H9 (cell line): ENCODE measurements at regions not wholly inside any gene's neighbourhood (a gene's known extent, or its start where the extent isn't known, plus 50 kb on each side); places are given as distances from the start of the nearest gene placed in this dataset.
"Not testable (repeated sequence)": the region's sequence is repeated elsewhere in the genome, so short reads cannot be mapped to it uniquely, and the experiment has no call there.

Experiments
- DNase-seq: peaks from one replicate; pipeline ENCODE4 v3.0.0-alpha.2; 2017
- H2AFZ ChIP-seq: one replicate; pipeline ENCODE4 v1.6.1; 2013; ENCODE audit warnings: mild to moderate bottlenecking, low read length, control low read depth, moderate library complexity
- H2AK5ac ChIP-seq: 2 replicates; pipeline ENCODE4 v1.6.1; 2013; ENCODE audit warnings: low read length, control low read depth, mixed read lengths; ENCODE audit not compliant: insufficient read length
- H2BK120ac ChIP-seq: one replicate; pipeline ENCODE4 v1.6.1; 2013; ENCODE audit warnings: low read depth, mild to moderate bottlenecking, low read length, control low read depth, inconsistent platforms; ENCODE audit not compliant: poor library complexity, severe bottlenecking
- H2BK12ac ChIP-seq: 2 replicates; pipeline ENCODE4 v1.6.1; 2013; ENCODE audit warnings: low read length, control low read depth, mixed read lengths, low read depth; ENCODE audit not compliant: insufficient read length
- H2BK15ac ChIP-seq: 2 replicates; pipeline ENCODE4 v1.6.1; 2013; ENCODE audit warnings: low read depth, low read length, control low read depth
- H2BK20ac ChIP-seq: one replicate; pipeline ENCODE4 v1.6.1; 2013; ENCODE audit warnings: low read depth, mild to moderate bottlenecking, low read length, control low read depth, inconsistent platforms; ENCODE audit not compliant: poor library complexity, severe bottlenecking
- H2BK5ac ChIP-seq: 2 replicates; pipeline ENCODE4 v1.6.1; 2013; ENCODE audit warnings: low read length, control low read depth, mixed read lengths; ENCODE audit not compliant: insufficient read length
- H3K14ac ChIP-seq: 2 replicates; pipeline ENCODE4 v1.6.1; 2013; ENCODE audit warnings: low read length, control low read depth; ENCODE audit not compliant: insufficient read depth
- H3K18ac ChIP-seq: 2 replicates; pipeline ENCODE4 v1.6.1; 2013; ENCODE audit warnings: low read depth, mild to moderate bottlenecking, mixed read lengths, low read length, control low read depth; ENCODE audit not compliant: insufficient read length
- H3K23ac ChIP-seq: 2 replicates; pipeline ENCODE4 v1.6.1; 2013; ENCODE audit warnings: low read length, control low read depth, mixed read lengths, low read depth; ENCODE audit not compliant: insufficient read length
- H3K23me2 ChIP-seq: 2 replicates; pipeline ENCODE4 v1.6.1; 2013; ENCODE audit warnings: low read depth, mild to moderate bottlenecking, mixed read lengths, low read length, control low read depth; ENCODE audit not compliant: insufficient read length, poor library complexity, severe bottlenecking
- H3K27ac ChIP-seq: 2 replicates; pipeline ENCODE4 v1.5.1; 2013; ENCODE audit warnings: low read length, control low read depth, mixed read lengths, low read depth; ENCODE audit not compliant: insufficient read length
- H3K27me3 ChIP-seq: 2 replicates; pipeline ENCODE4 v1.6.1; 2013; ENCODE audit warnings: low read length, control low read depth, inconsistent platforms; ENCODE audit not compliant: insufficient read depth
- H3K4ac ChIP-seq: 2 replicates; pipeline ENCODE4 v1.6.1; 2013; ENCODE audit warnings: low read depth, mild to moderate bottlenecking, control low read depth, inconsistent platforms, low read length, moderate library complexity
- H3K4me1 ChIP-seq: 2 replicates; pipeline ENCODE4 v1.6.1; 2013; ENCODE audit warnings: low read length, control low read depth, inconsistent platforms; ENCODE audit not compliant: insufficient read depth
- H3K4me2 ChIP-seq: 2 replicates; pipeline ENCODE4 v1.6.1; 2013; ENCODE audit warnings: low read length, control low read depth, mixed read lengths; ENCODE audit not compliant: insufficient read length, insufficient read depth
- H3K56ac ChIP-seq: 2 replicates; pipeline ENCODE4 v1.6.1; 2013; ENCODE audit warnings: low read depth, mild to moderate bottlenecking, mixed read lengths, low read length, control low read depth; ENCODE audit not compliant: insufficient read length
- H3K79me1 ChIP-seq: 2 replicates; pipeline ENCODE4 v1.6.1; 2013; ENCODE audit warnings: low read depth, mild to moderate bottlenecking, moderate library complexity, low read length, control low read depth, inconsistent platforms; ENCODE audit not compliant: insufficient read depth, poor library complexity, severe bottlenecking
- H3K79me2 ChIP-seq: 2 replicates; pipeline ENCODE4 v1.6.1; 2013; ENCODE audit warnings: low read length, control low read depth, inconsistent platforms; ENCODE audit not compliant: insufficient read depth
- H3K9ac ChIP-seq: 2 replicates; pipeline ENCODE4 v1.6.1; 2013; ENCODE audit warnings: low read length, control low read depth, mixed read lengths; ENCODE audit not compliant: insufficient read length; ENCODE audit errors: extremely low read depth
- H3K9me3 ChIP-seq: one replicate; pipeline ENCODE4 v1.6.1; 2013; ENCODE audit warnings: low read depth, low read length, inconsistent platforms; ENCODE audit not compliant: control insufficient read depth
- H3T11ph ChIP-seq: one replicate; pipeline ENCODE4 v1.6.1; 2013; ENCODE audit warnings: mild to moderate bottlenecking, low read length, control low read depth, inconsistent platforms
- H4K20me1 ChIP-seq: one replicate; pipeline ENCODE4 v1.6.1; 2013; ENCODE audit not compliant: control insufficient read depth, insufficient read length, insufficient read depth
- H4K5ac ChIP-seq: 2 replicates; pipeline ENCODE4 v1.6.1; 2013; ENCODE audit warnings: low read depth, mild to moderate bottlenecking, mixed read lengths, low read length, control low read depth; ENCODE audit not compliant: insufficient read length
- H4K8ac ChIP-seq: replicated peaks from 2 replicates; pipeline ENCODE4 v1.6.1; 2013; ENCODE audit warnings: low read length, control low read depth, mixed read lengths, low read depth; ENCODE audit not compliant: insufficient read length
- H4K91ac ChIP-seq: 2 replicates; pipeline ENCODE4 v1.6.1; 2013; ENCODE audit warnings: low read depth, mild to moderate bottlenecking, moderate library complexity, mixed read lengths, low read length, control low read depth; ENCODE audit not compliant: insufficient read length
- H3K27ac Mint-ChIP-seq, 3 experiments: 2 replicates in 2 of 3; 3 replicates in 1 of 3; pipeline ENCODE4 v1.8.0; 2020 to 2021; ENCODE audit warnings: mixed read lengths in 3 of 3, mild to moderate bottlenecking in 1 of 3, moderate library complexity in 1 of 3
- H3K27me3 Mint-ChIP-seq: 2 replicates; pipeline ENCODE4 v1.8.0; 2021; ENCODE audit warnings: low read depth, mild to moderate bottlenecking, moderate library complexity, mixed read lengths
- H3K36me3 Mint-ChIP-seq, 3 experiments: 2 replicates in 2 of 3; 3 replicates in 1 of 3; pipeline ENCODE4 v1.8.0; 2020 to 2021; ENCODE audit warnings: low read depth in 3 of 3, mixed read lengths in 3 of 3; ENCODE audit not compliant: insufficient read depth in 1 of 3
- H3K4me1 Mint-ChIP-seq, 2 experiments: 2 replicates each; pipeline ENCODE4 v1.8.0; 2020; ENCODE audit warnings: mixed read lengths in 2 of 2
- H3K4me3 Mint-ChIP-seq, 2 experiments: 2 replicates in 1 of 2; 3 replicates in 1 of 2; pipeline ENCODE4 v1.8.0; 2020 to 2021; ENCODE audit warnings: mild to moderate bottlenecking in 2 of 2, mixed read lengths in 2 of 2, moderate library complexity in 1 of 2
- H3K9me3 Mint-ChIP-seq, 2 experiments: 2 replicates in 1 of 2; 3 replicates in 1 of 2; pipeline ENCODE4 v1.8.0; 2020; ENCODE audit warnings: mild to moderate bottlenecking in 2 of 2, mixed read lengths in 2 of 2, moderate library complexity in 1 of 2

DNA sequence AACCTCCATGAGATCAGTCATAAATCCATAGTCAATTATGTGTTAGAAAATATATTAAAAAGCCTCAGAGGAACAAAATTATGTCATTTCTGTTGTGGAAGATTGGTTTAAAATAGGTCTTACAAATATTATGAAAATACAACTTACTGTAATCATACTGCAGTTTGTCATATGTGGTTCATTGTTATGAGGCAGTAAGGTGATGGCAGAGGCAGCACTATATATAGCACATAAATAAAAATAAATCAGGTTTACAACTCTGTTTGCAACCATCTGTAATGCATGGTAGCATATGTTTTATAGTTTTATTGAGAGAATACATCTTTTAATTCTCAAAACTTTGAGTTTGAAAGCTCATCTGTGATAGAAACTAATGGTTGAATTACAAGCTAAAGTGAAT lies 651.4 kb downstream of the PCDH11X start:
- not testable (repeated sequence) for DNase-seq, H4K8ac ChIP-seq, H3K27me3 ChIP-seq, H3K18ac ChIP-seq, H3K4me2 ChIP-seq, H2BK5ac ChIP-seq, H3K79me1 ChIP-seq, H4K5ac ChIP-seq, H3K79me2 ChIP-seq, H3K56ac ChIP-seq, H2BK20ac ChIP-seq, H4K20me1 ChIP-seq, H3K27me3 Mint-ChIP-seq, H2BK120ac ChIP-seq, H2AFZ ChIP-seq, H3K27ac Mint-ChIP-seq, H3K4me1 Mint-ChIP-seq, H3K9me3 Mint-ChIP-seq, H3K23ac ChIP-seq, H2AK5ac ChIP-seq, H3K4ac ChIP-seq, H3K27ac ChIP-seq, H3K14ac ChIP-seq, H3K9ac ChIP-seq, H3K9me3 ChIP-seq, H2BK15ac ChIP-seq, H2BK12ac ChIP-seq, H3K36me3 Mint-ChIP-seq, H3T11ph ChIP-seq, H3K23me2 ChIP-seq, H3K4me3 Mint-ChIP-seq, H3K4me1 ChIP-seq, H4K91ac ChIP-seq
